Suprapubic skin (tissue), 3 donors: ENCODE measurements at regions not wholly inside any gene's neighbourhood (a gene's known extent, or its start where the extent isn't known, plus 50 kb on each side); places are given as distances from the start of the nearest gene placed in this dataset.

Source experiments
- EP300 ChIP-seq: sonication (generic); formaldehyde crosslinking; IDR thresholded peaks from one replicate; pipeline ENCODE4 v1.6.1; 2017; ENCODE audit warnings: antibody characterized with exemption
- POLR2A ChIP-seq, 2 donors: fragments of 450-650 bp; IDR thresholded peaks; one replicate each; pipeline ENCODE4 v1.6.1; 2017; ENCODE audit warnings: antibody characterized with exemption in 2 of 2, mild to moderate bottlenecking in 2 of 2, moderate library complexity in 2 of 2
- TF ChIP-seq, protein P1 (sequence below), 2 donors: fragments of 200-600 bp in 1 of 2; fragments of 450-650 bp in 1 of 2; sonication (generic) in 1 of 2; IDR thresholded peaks; one replicate each; pipeline ENCODE4 v1.5.1; 2016 to 2019; ENCODE audit warnings: antibody characterized with exemption in 2 of 2, mild to moderate bottlenecking in 1 of 2, moderate library complexity in 1 of 2

DNA sequence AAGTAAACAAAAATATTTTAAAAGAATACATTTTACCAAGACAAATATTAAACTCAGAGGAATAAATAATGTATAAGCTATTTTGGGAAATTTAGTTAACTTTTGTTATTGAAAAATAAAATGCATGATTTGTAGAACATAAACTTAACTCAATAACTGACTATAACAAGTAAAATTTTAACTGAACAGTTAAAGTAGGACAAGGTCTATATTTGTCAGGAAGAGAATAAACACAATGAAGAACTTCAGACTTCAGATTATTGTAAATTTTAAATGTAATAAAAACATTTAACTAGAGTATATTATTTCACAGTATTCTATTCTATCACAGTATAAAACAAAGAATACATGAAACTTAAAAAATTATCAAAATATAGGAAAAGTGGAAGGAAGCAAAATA, 948.8 kb upstream of the USP15 start:
- TF ChIP-seq EP300, result no peak
- TF ChIP-seq, protein P1, sequence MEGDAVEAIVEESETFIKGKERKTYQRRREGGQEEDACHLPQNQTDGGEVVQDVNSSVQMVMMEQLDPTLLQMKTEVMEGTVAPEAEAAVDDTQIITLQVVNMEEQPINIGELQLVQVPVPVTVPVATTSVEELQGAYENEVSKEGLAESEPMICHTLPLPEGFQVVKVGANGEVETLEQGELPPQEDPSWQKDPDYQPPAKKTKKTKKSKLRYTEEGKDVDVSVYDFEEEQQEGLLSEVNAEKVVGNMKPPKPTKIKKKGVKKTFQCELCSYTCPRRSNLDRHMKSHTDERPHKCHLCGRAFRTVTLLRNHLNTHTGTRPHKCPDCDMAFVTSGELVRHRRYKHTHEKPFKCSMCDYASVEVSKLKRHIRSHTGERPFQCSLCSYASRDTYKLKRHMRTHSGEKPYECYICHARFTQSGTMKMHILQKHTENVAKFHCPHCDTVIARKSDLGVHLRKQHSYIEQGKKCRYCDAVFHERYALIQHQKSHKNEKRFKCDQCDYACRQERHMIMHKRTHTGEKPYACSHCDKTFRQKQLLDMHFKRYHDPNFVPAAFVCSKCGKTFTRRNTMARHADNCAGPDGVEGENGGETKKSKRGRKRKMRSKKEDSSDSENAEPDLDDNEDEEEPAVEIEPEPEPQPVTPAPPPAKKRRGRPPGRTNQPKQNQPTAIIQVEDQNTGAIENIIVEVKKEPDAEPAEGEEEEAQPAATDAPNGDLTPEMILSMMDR (IDR thresholded peaks at IDR 0.05), result no peak
- TF ChIP-seq POLR2A (IDR thresholded peaks at IDR 0.05), result no peak
